ENCODE measurements at regions not wholly inside any gene's neighbourhood (a gene's known extent, or its start where the extent isn't known, plus 50 kb on each side); places are given as distances from the start of the nearest gene placed in this dataset.
"Not testable (repeated sequence)": the region's sequence is repeated elsewhere in the genome, so short reads cannot be mapped to it uniquely, and the experiment has no call there.

- no peak for DNase-seq (ENCODE audit: low read depth)
- TF ChIP-seq CTCF (IDR thresholded peaks at IDR 0.05; ENCODE audit: control insufficient read depth, extremely low read depth, insufficient read depth), result no peak
- H3K4me3 ChIP-seq (ENCODE audit: low read depth, low read length), result no peak overlapping the region
Measured at GRCh38 chr15:87549296-87549695, 707.2 kb downstream of the NTRK3 start.

GRCh38 chr15:87548590-87548989 is 707.9 kb downstream of the NTRK3 start:
- not testable (repeated sequence) for H3K4me3 ChIP-seq (ENCODE audit: low read depth, low read length); DNase-seq (ENCODE audit: low read depth)

- H3K4me3 ChIP-seq (ENCODE audit: low read depth, low read length), result no peak overlapping the region
- no peak for DNase-seq (ENCODE audit: low read depth)
- no peak for TF ChIP-seq CTCF (IDR thresholded peaks at IDR 0.05; ENCODE audit: control insufficient read depth, extremely low read depth, insufficient read depth)
Measured at GRCh38 chr15:87547470-87548181, 708.9 kb downstream of the NTRK3 start.

GRCh38 chr15:87538327-87538834 is 718.2 kb downstream of the NTRK3 start:
- DNase-seq (ENCODE audit: low read depth), result no peak
- TF ChIP-seq CTCF (IDR thresholded peaks at IDR 0.05; ENCODE audit: control insufficient read depth, extremely low read depth, insufficient read depth), result no peak
- no peak overlapping the region for H3K4me3 ChIP-seq (ENCODE audit: low read depth, low read length)

GRCh38 chr15:87537295-87537694 is 719.2 kb downstream of the NTRK3 start:
- no peak for TF ChIP-seq CTCF (IDR thresholded peaks at IDR 0.05; ENCODE audit: control insufficient read depth, extremely low read depth, insufficient read depth)
- H3K4me3 ChIP-seq (ENCODE audit: low read depth, low read length), result no peak overlapping the region
- no peak for DNase-seq (ENCODE audit: low read depth)

- not testable (repeated sequence) for H3K4me3 ChIP-seq (ENCODE audit: low read depth, low read length); DNase-seq (ENCODE audit: low read depth)
Measured at GRCh38 chr15:87533637-87534036, 722.9 kb downstream of the NTRK3 start.

- no peak overlapping the region for H3K4me3 ChIP-seq (ENCODE audit: low read depth, low read length)
- no peak for TF ChIP-seq CTCF (IDR thresholded peaks at IDR 0.05; ENCODE audit: control insufficient read depth, extremely low read depth, insufficient read depth)
- DNase-seq (ENCODE audit: low read depth), result no peak
Measured at GRCh38 chr15:87528873-87529272, 727.7 kb downstream of the NTRK3 start.

- no peak overlapping the region for H3K4me3 ChIP-seq (ENCODE audit: low read depth, low read length)
- no peak for TF ChIP-seq CTCF (IDR thresholded peaks at IDR 0.05; ENCODE audit: control insufficient read depth, extremely low read depth, insufficient read depth)
- no peak for DNase-seq (ENCODE audit: low read depth)
Measured at GRCh38 chr15:87527875-87528274, 728.7 kb downstream of the NTRK3 start.
